ENCODE measurements at regions not wholly inside any gene's neighbourhood (a gene's known extent, or its start where the extent isn't known, plus 50 kb on each side); places are given as distances from the start of the nearest gene placed in this dataset.

- FAIRE-seq = no peak
Observed at GRCh38 chr18:42412896-42413295, 457.9 kb downstream of the PIK3C3 start.

DNA sequence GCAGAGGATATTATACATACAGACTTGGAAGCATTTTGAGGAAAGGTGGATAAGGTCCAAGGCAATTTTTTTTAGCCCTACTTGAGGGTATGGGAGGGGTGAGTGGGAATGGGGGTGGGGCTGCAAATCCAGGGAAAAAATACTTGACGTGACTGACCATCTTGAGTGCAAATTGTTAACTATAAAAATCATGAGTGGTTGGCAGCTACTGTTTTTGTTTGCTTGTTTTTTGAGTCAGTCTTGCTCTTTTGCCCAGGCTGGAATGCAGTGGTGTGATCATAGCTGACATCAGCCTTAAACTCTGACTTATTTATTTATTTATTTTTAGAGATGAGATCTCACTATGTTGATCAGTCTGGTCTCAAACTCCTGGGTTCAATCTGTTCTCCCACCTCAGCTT lies 458.8 kb downstream of the PIK3C3 start:
- no peak for FAIRE-seq

DNA sequence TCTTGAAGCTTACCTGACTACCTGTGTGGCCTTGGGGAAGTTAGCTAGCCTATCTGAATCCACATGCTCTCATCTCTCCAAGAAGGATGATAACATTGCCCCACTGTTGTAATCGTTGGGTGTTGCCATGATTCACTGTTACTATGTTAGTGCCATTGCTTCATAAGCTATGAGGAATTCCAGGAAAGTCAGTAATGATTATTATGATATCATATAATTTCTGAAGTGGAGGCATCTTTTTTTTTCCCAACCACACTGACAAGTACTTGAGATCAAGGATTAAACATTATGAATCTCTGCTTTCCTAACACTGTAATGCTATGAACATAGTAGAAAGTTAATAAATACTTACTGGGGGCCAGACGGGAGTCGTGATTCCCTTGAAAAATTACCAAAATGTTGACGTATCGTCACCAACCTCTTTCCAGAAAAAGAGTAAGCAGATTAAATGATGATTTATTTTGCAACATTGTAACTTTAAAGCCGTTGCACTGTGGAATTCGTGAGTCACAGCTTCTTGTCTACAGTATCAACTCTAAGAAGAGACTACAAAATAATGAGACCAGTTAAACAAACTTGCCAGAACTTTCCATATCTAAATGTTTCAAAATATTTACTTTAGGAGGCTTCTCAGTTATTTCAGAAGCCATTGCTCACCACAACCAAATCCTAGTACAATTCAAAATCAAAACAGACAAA lies 459.9 kb downstream of the PIK3C3 start:
- no peak for FAIRE-seq

DNA sequence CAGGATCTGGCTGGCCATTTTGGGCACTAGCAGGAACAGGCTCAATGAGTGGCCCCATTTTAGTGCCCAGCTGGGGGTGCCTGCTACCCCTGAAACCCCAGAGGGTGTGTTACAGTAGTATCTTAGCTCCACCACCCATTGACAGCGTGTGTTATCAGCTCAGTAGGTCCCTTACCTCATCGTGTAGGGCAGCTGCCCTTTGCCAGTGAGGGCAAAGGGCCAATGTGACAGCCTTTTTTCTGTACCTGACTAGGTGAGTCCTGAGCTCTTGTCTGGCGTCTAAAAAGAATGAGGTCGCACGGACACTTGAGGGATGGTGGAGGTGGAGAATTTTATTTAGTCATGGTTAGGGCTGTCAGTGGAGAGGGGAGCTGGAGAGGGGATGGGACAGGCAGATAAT lies 462.2 kb downstream of the PIK3C3 start:
- FAIRE-seq = no peak

DNA sequence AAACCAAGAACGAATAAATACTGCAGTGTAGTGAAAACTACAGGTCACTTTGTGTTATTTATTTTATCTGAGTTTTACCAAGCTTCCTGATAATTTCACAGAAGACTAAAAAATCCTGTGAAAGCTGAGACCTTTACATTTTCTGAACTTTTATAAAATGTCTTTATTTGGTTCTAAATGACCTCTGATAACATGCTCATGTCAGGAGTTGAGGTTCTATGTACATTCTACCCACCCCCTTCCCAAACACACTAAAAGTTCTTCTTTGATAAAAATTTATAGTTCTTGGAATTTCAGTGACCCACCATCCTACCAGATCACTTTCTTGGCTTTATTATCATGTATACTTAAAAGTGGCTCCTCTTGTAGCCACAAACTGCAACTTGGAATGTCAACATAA lies 463.1 kb downstream of the PIK3C3 start:
- FAIRE-seq = no peak

DNA sequence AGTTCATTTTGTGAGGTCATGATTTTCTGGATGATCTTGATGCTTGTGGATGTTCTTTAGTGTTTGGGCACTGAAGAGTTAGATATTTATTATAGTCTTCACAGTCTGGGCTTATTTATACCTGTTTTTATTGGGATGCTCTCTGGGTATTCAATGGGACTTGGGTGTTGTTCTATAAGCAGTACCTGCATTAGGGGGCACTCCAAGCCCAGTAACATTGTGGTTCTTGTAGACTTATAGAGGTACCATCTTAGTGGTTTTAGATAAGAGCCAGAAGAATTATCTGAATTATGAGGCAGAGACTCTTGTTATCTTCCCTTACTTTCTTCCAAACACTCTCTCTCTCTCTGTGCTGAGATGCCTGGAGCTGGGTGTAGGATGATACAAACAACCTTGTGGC lies 470.0 kb downstream of the PIK3C3 start:
- no peak for FAIRE-seq

DNA sequence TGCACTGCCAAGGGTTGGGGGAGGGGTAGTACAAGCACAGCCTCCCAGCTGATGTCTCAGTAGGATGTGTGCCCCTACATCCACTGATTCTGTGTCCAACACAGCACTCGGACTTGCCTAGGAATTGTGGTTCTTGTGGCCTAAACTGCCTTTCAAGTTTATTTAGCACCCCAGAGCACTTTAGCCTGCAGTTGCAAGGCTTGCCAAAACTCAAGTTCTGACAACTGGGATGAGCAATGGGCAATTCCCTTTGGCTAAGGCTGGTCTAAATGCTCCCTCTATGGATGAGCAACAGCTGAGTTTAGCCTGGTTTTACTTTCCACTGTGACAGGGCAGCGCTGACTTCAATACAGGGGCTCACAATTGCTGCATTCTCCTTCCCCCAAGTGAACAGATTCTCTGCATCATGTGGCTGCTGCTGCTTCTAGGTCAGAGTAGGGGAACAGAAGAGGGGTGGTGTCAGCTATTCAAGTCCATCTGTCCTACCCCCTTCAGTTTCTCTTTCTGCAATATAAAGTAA lies 471.5 kb downstream of the PIK3C3 start:
- no peak for FAIRE-seq

DNA sequence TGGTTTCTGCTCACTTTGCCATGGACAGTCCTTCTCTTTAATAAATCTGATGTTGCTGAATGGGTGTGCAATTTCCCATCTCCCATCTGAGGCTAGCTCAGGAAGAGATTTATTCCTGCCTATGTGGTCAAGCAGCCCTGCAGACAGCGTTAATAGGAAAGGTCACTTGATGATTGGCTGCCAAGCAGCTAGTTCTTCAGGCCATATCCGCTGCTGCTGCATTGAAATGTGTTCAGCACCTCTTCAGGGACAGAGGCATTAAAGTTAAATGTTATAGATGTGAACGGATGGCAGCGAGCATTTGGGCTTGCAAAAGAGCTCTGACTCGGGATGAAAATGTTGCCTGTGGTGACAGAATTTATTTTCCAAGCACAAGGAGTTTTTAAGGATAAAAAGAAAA lies 474.2 kb downstream of the PIK3C3 start:
- FAIRE-seq = no peak

DNA sequence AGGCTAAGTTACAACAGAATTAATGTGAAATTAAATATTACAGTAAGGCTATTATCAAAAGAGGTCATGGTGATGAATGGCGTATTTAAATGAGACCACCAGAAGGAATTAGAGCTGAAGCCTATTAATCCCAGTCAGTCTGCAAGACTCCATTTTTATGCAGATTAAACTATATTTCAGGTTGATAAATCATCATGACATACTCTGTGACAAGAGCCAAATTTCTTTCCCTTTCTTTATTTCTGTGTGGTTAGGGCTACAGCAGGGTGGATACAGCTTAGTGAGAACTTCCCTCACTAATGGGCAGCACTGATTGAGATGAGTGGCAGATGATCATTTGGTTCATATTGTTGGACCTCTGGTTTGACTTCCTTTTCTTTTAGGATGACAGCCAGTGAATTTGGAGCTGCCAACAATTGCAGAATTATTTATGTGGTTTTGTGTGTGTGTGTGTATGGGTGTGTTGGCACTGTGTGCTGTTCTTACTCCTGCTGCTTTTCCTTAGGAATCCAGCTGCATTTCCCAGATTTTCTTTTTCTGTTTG lies 481.3 kb downstream of the PIK3C3 start:
- FAIRE-seq = no peak

GRCh38 chr18:42437001-42437400 lies 482.0 kb downstream of the PIK3C3 start:
- FAIRE-seq = no peak

- FAIRE-seq = no peak
Observed at GRCh38 chr18:42437646-42438045, 482.6 kb downstream of the PIK3C3 start.

DNA sequence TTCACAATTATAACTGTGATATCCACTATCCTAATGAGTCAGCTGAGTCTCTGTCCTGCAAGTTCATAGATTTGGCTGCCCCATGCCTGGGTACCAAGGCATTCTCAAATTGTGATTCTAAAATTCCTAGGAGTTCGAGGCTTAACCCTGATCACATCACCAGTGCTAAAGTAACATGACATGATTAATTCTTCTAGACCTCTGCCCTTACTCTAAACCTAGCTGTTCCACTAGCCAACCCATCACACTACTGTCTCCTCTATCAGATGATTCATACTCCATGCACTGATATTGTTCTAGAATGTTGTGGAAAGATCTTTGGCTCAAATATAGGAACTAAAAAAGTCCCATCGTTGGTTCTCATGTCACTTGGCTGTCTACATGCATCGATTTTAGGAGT lies 487.6 kb downstream of the PIK3C3 start:
- no peak for FAIRE-seq

- FAIRE-seq = no peak
Observed at GRCh38 chr18:42444349-42444748, 489.3 kb downstream of the PIK3C3 start.

DNA sequence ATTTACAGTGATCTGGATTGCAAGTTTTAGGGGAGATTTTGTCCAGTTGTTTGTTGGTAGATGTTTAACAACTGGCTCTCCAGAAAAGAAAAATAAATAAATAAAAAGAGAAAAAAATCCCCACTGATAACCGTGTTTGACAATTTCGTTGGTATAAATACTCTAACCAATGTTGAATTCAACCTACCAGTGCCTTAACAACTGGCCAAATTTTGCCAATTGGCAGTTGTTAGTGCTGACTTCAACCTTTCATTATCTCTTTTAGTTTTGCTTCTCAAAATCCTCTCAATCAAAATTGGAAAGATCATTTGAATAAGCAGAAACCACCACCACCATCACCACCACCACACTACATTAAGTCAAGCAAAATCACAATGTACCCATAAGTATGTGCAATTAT lies 490.3 kb downstream of the PIK3C3 start:
- no peak for FAIRE-seq

DNA sequence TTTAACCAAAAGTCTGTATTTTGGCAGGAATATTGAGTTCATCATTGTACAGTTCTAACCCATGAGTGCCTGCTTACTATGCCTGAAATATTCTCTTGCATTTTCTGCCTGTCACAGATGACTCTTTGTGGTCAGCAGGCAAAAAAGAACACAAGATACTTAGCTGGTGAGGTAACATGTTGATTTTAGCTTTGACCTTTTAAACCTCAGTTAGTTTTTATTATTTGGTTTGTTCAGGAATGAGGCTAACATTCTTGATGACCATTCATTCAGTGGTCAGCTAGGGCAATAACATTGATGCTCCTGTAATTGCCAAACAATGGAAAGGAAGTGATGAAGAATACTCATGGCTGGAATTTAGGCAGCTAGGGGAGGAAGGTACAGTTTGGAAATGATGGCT lies 491.2 kb downstream of the PIK3C3 start:
- FAIRE-seq = no peak

- no peak for FAIRE-seq
Observed at GRCh38 chr18:42447688-42448087, 492.7 kb downstream of the PIK3C3 start.

DNA sequence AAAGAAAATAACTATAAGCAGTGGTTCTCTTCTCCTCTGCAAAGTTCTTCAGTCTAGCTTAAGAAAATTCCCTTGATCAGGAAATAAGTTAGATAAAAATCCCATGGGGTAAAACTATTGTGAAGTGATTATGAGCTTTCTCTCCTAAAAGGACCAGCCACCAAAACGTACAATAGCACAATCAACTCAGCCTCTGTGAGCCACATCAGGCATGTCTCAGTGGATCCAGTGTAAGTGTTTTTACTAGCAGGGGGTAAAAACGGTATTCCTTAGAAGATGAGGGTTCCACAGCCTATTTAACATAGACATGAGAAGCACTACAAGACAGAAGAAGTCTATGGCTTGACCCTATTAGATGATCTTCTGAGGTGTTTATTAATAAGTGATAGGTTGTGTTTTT lies 503.2 kb downstream of the PIK3C3 start:
- no peak for FAIRE-seq

DNA sequence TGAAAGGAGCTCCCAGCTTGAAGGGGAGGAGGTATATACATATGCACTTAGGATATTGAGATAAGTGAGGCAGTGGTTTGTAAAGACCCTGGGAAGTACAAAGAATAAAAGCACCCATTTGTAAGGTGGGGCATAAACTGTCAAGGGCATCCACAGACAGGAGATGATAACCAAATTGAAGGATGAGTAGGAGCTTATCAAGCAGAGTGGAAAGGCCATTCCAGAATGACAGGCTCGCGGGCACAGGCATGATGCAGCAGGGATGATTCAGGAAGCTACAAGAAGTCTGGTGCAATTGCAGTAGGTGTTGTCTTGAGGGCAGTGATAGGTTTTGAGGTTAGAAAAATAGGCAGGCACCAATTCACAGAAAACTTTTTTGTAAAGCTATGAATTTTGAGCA lies 504.8 kb downstream of the PIK3C3 start:
- no peak for FAIRE-seq

DNA sequence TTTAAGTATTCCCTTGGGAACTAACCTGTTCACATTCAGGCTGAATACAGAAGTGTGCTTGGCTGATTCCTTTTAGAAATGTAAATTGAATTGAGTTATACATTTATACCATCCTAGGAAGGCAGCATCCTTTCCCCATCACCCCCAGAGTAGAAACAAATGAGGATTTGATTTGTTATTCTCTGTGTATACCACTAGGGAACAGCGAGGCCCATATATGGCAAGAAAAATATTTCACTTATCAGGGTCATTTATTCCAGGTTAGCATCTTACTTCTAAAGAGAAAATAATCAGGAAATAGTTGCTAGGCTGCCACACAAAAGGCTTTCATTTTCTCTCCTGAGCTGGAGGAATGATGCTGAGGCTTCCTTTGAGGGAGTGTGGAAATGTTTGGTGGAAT lies 516.9 kb downstream of the PIK3C3 start:
- FAIRE-seq = no peak

- no peak for FAIRE-seq
Observed at GRCh38 chr18:42473611-42474010, 518.6 kb downstream of the PIK3C3 start.

- no peak for FAIRE-seq
Observed at GRCh38 chr18:42474577-42474976, 519.5 kb downstream of the PIK3C3 start.

GRCh38 chr18:42475157-42475556 lies 520.1 kb downstream of the PIK3C3 start:
- no peak for FAIRE-seq

GRCh38 chr18:42477267-42477666 lies 522.2 kb downstream of the PIK3C3 start:
- FAIRE-seq = no peak

- FAIRE-seq = no peak
Observed at GRCh38 chr18:42480441-42480840, 525.4 kb downstream of the PIK3C3 start.

DNA sequence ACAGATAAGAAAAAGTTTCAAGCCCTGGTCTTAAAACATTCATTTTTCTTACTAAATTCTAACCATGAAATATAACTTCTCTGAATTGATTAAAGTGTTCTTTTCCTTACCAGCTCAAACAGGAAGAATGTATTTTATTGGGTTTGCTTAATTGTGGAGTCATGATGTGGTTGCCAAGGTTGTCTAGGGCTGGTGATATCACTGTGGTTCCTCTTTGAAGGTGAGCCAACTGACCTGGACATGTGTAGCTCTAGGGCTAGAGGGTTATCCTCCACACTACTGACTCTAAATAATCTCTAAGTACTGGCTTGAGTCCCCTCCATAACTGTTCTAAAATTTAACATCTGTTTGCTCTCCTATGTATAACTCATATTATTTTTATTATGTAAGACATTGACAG lies 529.6 kb downstream of the PIK3C3 start:
- FAIRE-seq = no peak
